GM20431 (cell line): ENCODE measurements at regions not wholly inside any gene's neighbourhood (a gene's known extent, or its start where the extent isn't known, plus 50 kb on each side); places are given as distances from the start of the nearest gene placed in this dataset.

ENCODE experiments used
- in situ Hi-C: fragments of 300-500 bp; cut with MseI, MboI; formaldehyde crosslinking; loops from one replicate; pipeline ENCODE4 v1.15.0; 2020; ENCODE audit warnings: low sequenced_read_pairs; ENCODE audit not compliant: unreplicated experiment

GRCh38 chr10:62453274-62453673 lies 79.1 kb downstream of the ZNF365 start:
- in situ Hi-C loops, result no loop called here

GRCh38 chr10:62454687-62455397 lies 80.7 kb downstream of the ZNF365 start:
- in situ Hi-C loops, result no loop called here

GRCh38 chr10:62456611-62457101 lies 82.5 kb downstream of the ZNF365 start:
- in situ Hi-C loops, result no loop called here

- in situ Hi-C loops, result no loop called here
These were observed 83.0 kb downstream of the ZNF365 start for GRCh38 chr10:62457196-62457595.

GRCh38 chr10:62457598-62457997 lies 83.4 kb downstream of the ZNF365 start:
- in situ Hi-C loops, result no loop called here

GRCh38 chr10:62459072-62459471 lies 84.9 kb downstream of the ZNF365 start:
- in situ Hi-C loops, result no loop called here

GRCh38 chr10:62459500-62459899 lies 85.3 kb downstream of the ZNF365 start:
- in situ Hi-C loops, result no loop called here

GRCh38 chr10:62460393-62460792 lies 86.2 kb downstream of the ZNF365 start:
- in situ Hi-C loops, result no loop called here

GRCh38 chr10:62461120-62461519 lies 87.0 kb downstream of the ZNF365 start:
- in situ Hi-C loops, result no loop called here

- in situ Hi-C loops, result no loop called here
These were observed 88.3 kb downstream of the ZNF365 start for GRCh38 chr10:62462461-62462860.

- in situ Hi-C loops, result no loop called here
These were observed 89.2 kb downstream of the ZNF365 start for GRCh38 chr10:62463364-62463763.

GRCh38 chr10:62464308-62464707 lies 90.1 kb downstream of the ZNF365 start:
- in situ Hi-C loops, result no loop called here

- in situ Hi-C loops, result no loop called here
These were observed 92.4 kb downstream of the ZNF365 start for GRCh38 chr10:62466590-62466989.

- in situ Hi-C loops, result no loop called here
These were observed 93.4 kb downstream of the ZNF365 start for GRCh38 chr10:62467527-62467926.

GRCh38 chr10:62471711-62472110 lies 97.5 kb downstream of the ZNF365 start:
- in situ Hi-C loops, result no loop called here

GRCh38 chr10:62473241-62473640 lies 99.1 kb downstream of the ZNF365 start:
- in situ Hi-C loops, result no loop called here

- in situ Hi-C loops, result no loop called here
These were observed 101.4 kb downstream of the ZNF365 start for GRCh38 chr10:62475551-62475950.

GRCh38 chr10:62479523-62479922 lies 105.4 kb downstream of the ZNF365 start:
- in situ Hi-C loops, result no loop called here

GRCh38 chr10:62480196-62480595 lies 106.0 kb downstream of the ZNF365 start:
- in situ Hi-C loops, result no loop called here

GRCh38 chr10:62482581-62482980 lies 108.4 kb downstream of the ZNF365 start:
- in situ Hi-C loops, result no loop called here

- in situ Hi-C loops, result no loop called here
These were observed 117.4 kb downstream of the ZNF365 start for GRCh38 chr10:62491597-62491996.
